GM23248 (cell line): ENCODE measurements at regions not wholly inside any gene's neighbourhood (a gene's known extent, or its start where the extent isn't known, plus 50 kb on each side); places are given as distances from the start of the nearest gene placed in this dataset.

Source experiments
- EZH2 ChIP-seq: fragments of 200-600 bp; sonication (generic); IDR thresholded peaks from 2 replicates; pipeline ENCODE4 v1.6.1; 2018; ENCODE audit warnings: antibody characterized with exemption, mild to moderate bottlenecking; ENCODE audit not compliant: insufficient read depth, poor library complexity, severe bottlenecking
- EZH2phosphoT487 ChIP-seq: fragments of 200-600 bp; sonication (generic); IDR thresholded peaks from 2 replicates; pipeline ENCODE4 v1.6.1; 2018; ENCODE audit warnings: antibody characterized with exemption, moderate library complexity, mild to moderate bottlenecking, low read depth; ENCODE audit not compliant: insufficient read depth

DNA sequence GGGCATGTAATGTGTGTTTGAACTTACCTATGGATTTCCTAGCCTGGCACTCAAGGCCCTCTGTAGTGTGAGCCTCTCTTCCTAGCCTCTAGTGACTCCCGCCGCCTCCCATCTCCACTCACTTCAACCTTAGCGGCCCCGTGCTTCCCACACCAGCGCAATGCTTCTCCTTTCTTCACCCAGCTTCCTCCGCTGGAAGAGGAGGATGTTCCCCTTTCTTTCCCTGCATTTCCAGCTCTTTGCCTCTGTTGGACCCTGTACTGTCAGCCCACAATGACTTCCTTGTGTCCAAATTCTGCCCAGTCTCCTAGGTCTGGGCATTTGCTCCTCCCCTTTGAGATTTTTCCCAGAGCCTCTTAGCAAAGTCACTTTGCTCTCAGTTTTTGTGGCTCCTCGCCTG is 138.1 kb upstream of the IRF2BP2 start:
- TF ChIP-seq EZH2phosphoT487 (no peak), EZH2 (no peak)
